SH-SY5Y (cell line): ENCODE measurements at regions not wholly inside any gene's neighbourhood (a gene's known extent, or its start where the extent isn't known, plus 50 kb on each side); places are given as distances from the start of the nearest gene placed in this dataset.

Source experiments
- GATA2 ChIP-seq: IDR thresholded peaks from 2 replicates; pipeline ENCODE4 v1.6.1; 2011; ENCODE audit warnings: mild to moderate bottlenecking, low read depth, low read length
- GATA3 ChIP-seq: IDR thresholded peaks from 2 replicates; pipeline ENCODE4 v1.6.1; 2011; ENCODE audit warnings: low read depth, mild to moderate bottlenecking, low read length, moderate library complexity

GRCh38 chr3:72011485-72011884 is 226.5 kb upstream of the PROK2 start:
- TF ChIP-seq GATA2: no peak
- TF ChIP-seq GATA3: no peak
